Right lobe of liver (tissue), 6 donors: ENCODE measurements at regions not wholly inside any gene's neighbourhood (a gene's known extent, or its start where the extent isn't known, plus 50 kb on each side); places are given as distances from the start of the nearest gene placed in this dataset.

Source experiments
- ATAC-seq, 4 donors: fragments of 200-7000 bp; cut with Tn5 transposase; one replicate each; pipeline ENCODE4 v1.9.1; 2020; ENCODE audit warnings: mild to moderate bottlenecking in 4 of 4, moderate library complexity in 4 of 4
- DNase-seq, 3 donors: peaks; one replicate each; pipeline ENCODE4 v3.0.0-alpha.2; 2020
- H3K27ac ChIP-seq, 3 donors: fragments of 200-600 bp; one replicate each; pipeline ENCODE4 v1.8.0; 2022
- H3K27me3 ChIP-seq, 2 donors: fragments of 200-600 bp; one replicate each; pipeline ENCODE4 v1.8.0; 2022
- H3K36me3 ChIP-seq, 4 donors: fragments of 200-600 bp; sonication (generic) in 1 of 4; one replicate each; pipeline versions ENCODE4 v1.5.1 to v1.8.0; 2017 to 2022; ENCODE audit warnings: control low read depth in 1 of 4
- H3K4me1 ChIP-seq, 4 donors: fragments of 200-600 bp; sonication (generic) in 1 of 4; one replicate each; pipeline versions ENCODE4 v1.5.1 to v1.8.0; 2017 to 2022; ENCODE audit warnings: control low read depth in 1 of 4
- H3K4me3 ChIP-seq, 3 donors: fragments of 200-600 bp; one replicate each; pipeline ENCODE4 v1.8.0; 2022
- H3K9me3 ChIP-seq, 4 donors: fragments of 200-600 bp; sonication (generic) in 1 of 4; one replicate each; pipeline versions ENCODE4 v1.5.1 to v1.8.0; 2017 to 2022; ENCODE audit warnings: control low read depth in 1 of 4
- CTCF ChIP-seq, 4 donors: fragments of 200-600 bp in 3 of 4; fragments of 450-650 bp in 1 of 4; IDR thresholded peaks; one replicate each; pipeline versions ENCODE4 v1.5.1 to v1.8.0; 2016 to 2022; ENCODE audit warnings: antibody characterized with exemption in 4 of 4, mild to moderate bottlenecking in 2 of 4
- POLR2A ChIP-seq: fragments of 450-650 bp; IDR thresholded peaks from one replicate; pipeline ENCODE4 v1.6.1; 2017; ENCODE audit warnings: antibody characterized with exemption, mild to moderate bottlenecking
- WGBS: methylation state at CpG from one replicate; pipeline ENCODE4 v1.1.6; 2018; ENCODE audit warnings: low coverage, low lambda C conversion rate; ENCODE audit not compliant: insufficient coverage; ENCODE audit errors: missing lambda C conversion rate; 5-methylcytosine and 5-hydroxymethylcytosine counted together
- intact Hi-C, 2 donors: fragments of 100-400 bp; cut with DNase I; formaldehyde crosslinking; loops; one replicate each; pipeline versions ENCODE4 v1.11.2 to v1.14.1; 2022
- donor health status: DM: no; HTN: yes; CAD: no.
- donor health status: DM: no; HTN: no; CAD: no.
- donor health status: DM: no; HTN: no; CAD: no.
- donor health status: DM: no; HTN: yes; CAD: no.
- donor health status: DM: no; HTN: yes; CAD: no.

- Histone ChIP-seq H3K27me3 (no peaks in the 10 kb centered on the region), H3K9me3 (no peaks in the 10 kb centered on the region), H3K36me3 (no peaks in the 10 kb centered on the region), H3K4me3 (no peak overlapping the region), H3K4me1 (no peaks in the 10 kb centered on the region), H3K27ac (no peak overlapping the region)
- TF ChIP-seq POLR2A (no peak), CTCF (IDR thresholded peaks at IDR 0.05) (no peak)
- intact Hi-C loops = no loop called here
- DNase-seq (no peak), ATAC-seq (no peak)
- WGBS = 37% methylated on average over 5 of the region's 6 CpGs
Measured at GRCh38 chr20:52422574-52423336, 231.2 kb upstream of the ZFP64 start.

GRCh38 chr20:52420805-52421204, 229.2 kb upstream of the ZFP64 start:
- ATAC-seq (no peak), DNase-seq (no peak)
- no peak overlapping the region for H3K4me3 ChIP-seq
- no peak overlapping the region for H3K27ac ChIP-seq
- intact Hi-C loops = no loop called here
- TF ChIP-seq CTCF (IDR thresholded peaks at IDR 0.05) (no peak), POLR2A (no peak)
- H3K36me3 ChIP-seq = no peaks in the 10 kb centered on the region
- 83% methylated on average over 3 of the region's 3 CpGs for WGBS
- no peaks in the 10 kb centered on the region for H3K9me3 ChIP-seq
- no peaks in the 10 kb centered on the region for H3K4me1 ChIP-seq
- no peaks in the 10 kb centered on the region for H3K27me3 ChIP-seq

GRCh38 chr20:52419205-52419604, 227.6 kb upstream of the ZFP64 start:
- intact Hi-C loops = no loop called here
- Histone ChIP-seq H3K36me3 (no peaks in the 10 kb centered on the region), H3K4me3 (no peak overlapping the region), H3K27me3 (no peaks in the 10 kb centered on the region), H3K27ac (no peak overlapping the region), H3K9me3 (no peaks in the 10 kb centered on the region), H3K4me1 (no peaks in the 10 kb centered on the region)
- DNase-seq (no peak), ATAC-seq (no peak)
- TF ChIP-seq CTCF (IDR thresholded peaks at IDR 0.05) = no peak
- no peak for TF ChIP-seq POLR2A
- 61% methylated on average over 2 of the region's 2 CpGs for whole genome bisulfite sequencing

GRCh38 chr20:52416953-52417352, 225.4 kb upstream of the ZFP64 start:
- 86% methylated on average over 2 of the region's 2 CpGs for WGBS
- no peak overlapping the region for H3K4me3 ChIP-seq

More at GRCh38 chr20:52416953-52417352, 225.4 kb upstream of the ZFP64 start:
- H3K27me3 ChIP-seq = no peaks in the 10 kb centered on the region
- DNase-seq = no peak
- no peaks in the 10 kb centered on the region for H3K36me3 ChIP-seq
- no peak for TF ChIP-seq CTCF (IDR thresholded peaks at IDR 0.05)
- no peak for TF ChIP-seq POLR2A
- H3K27ac ChIP-seq = no peak overlapping the region
- H3K4me1 ChIP-seq = no peaks in the 10 kb centered on the region
- H3K9me3 ChIP-seq = no peaks in the 10 kb centered on the region
- intact Hi-C loops = no loop called here
- no peak for ATAC-seq
